ENCODE measurements at regions not wholly inside any gene's neighbourhood (a gene's known extent, or its start where the extent isn't known, plus 50 kb on each side); places are given as distances from the start of the nearest gene placed in this dataset.

- TF ChIP-seq ZNF274 (IDR thresholded peaks at IDR 0.05; ENCODE audit: low read depth, low read length) = no peak
- no peak overlapping the region for H3K4me3 ChIP-seq (ENCODE audit: low read length)
Measured at GRCh38 chr7:136066304-136067143, 89.4 kb upstream of the MTPN start.

GRCh38 chr7:136064627-136065237 lies 87.6 kb upstream of the MTPN start:
- no peak for TF ChIP-seq ZNF274 (IDR thresholded peaks at IDR 0.05; ENCODE audit: low read depth, low read length)

GRCh38 chr7:136064081-136064480 lies 86.9 kb upstream of the MTPN start:
- no peak for TF ChIP-seq ZNF274 (IDR thresholded peaks at IDR 0.05; ENCODE audit: low read depth, low read length)
- no peak overlapping the region for H3K4me3 ChIP-seq (ENCODE audit: low read length)

More at GRCh38 chr7:136064627-136065237, 87.6 kb upstream of the MTPN start:
- no peak overlapping the region for H3K4me3 ChIP-seq (ENCODE audit: low read length)

- no peak for TF ChIP-seq ZNF274 (IDR thresholded peaks at IDR 0.05; ENCODE audit: low read depth, low read length)
- no peak overlapping the region for H3K4me3 ChIP-seq (ENCODE audit: low read length)
Measured at GRCh38 chr7:136063326-136063666, 86.1 kb upstream of the MTPN start.

- no peak overlapping the region for H3K4me3 ChIP-seq (ENCODE audit: low read length)
Measured at GRCh38 chr7:136062625-136063325, 85.6 kb upstream of the MTPN start.

GRCh38 chr7:136061433-136061832 lies 84.3 kb upstream of the MTPN start:
- H3K4me3 ChIP-seq (ENCODE audit: low read length) = no peak overlapping the region
- no peak for TF ChIP-seq ZNF274 (IDR thresholded peaks at IDR 0.05; ENCODE audit: low read depth, low read length)

More at GRCh38 chr7:136062625-136063325, 85.6 kb upstream of the MTPN start:
- no peak for TF ChIP-seq ZNF274 (IDR thresholded peaks at IDR 0.05; ENCODE audit: low read depth, low read length)

GRCh38 chr7:136058546-136058945 lies 81.4 kb upstream of the MTPN start:
- H3K4me3 ChIP-seq (ENCODE audit: low read length) = no peak overlapping the region
- no peak for TF ChIP-seq ZNF274 (IDR thresholded peaks at IDR 0.05; ENCODE audit: low read depth, low read length)

- H3K4me3 ChIP-seq (ENCODE audit: low read length) = no peak overlapping the region
Measured at GRCh38 chr7:136057509-136057908, 80.3 kb upstream of the MTPN start.

GRCh38 chr7:136056651-136057231 lies 79.6 kb upstream of the MTPN start:
- no peak for TF ChIP-seq ZNF274 (IDR thresholded peaks at IDR 0.05; ENCODE audit: low read depth, low read length)
- H3K4me3 ChIP-seq (ENCODE audit: low read length) = no peak overlapping the region

More at GRCh38 chr7:136057509-136057908, 80.3 kb upstream of the MTPN start:
- no peak for TF ChIP-seq ZNF274 (IDR thresholded peaks at IDR 0.05; ENCODE audit: low read depth, low read length)

- no peak overlapping the region for H3K4me3 ChIP-seq (ENCODE audit: low read length)
- TF ChIP-seq ZNF274 (IDR thresholded peaks at IDR 0.05; ENCODE audit: low read depth, low read length) = no peak
Measured at GRCh38 chr7:136055266-136055665, 78.1 kb upstream of the MTPN start.

GRCh38 chr7:136053689-136054485 lies 76.7 kb upstream of the MTPN start:
- no peak overlapping the region for H3K4me3 ChIP-seq (ENCODE audit: low read length)
- no peak for TF ChIP-seq ZNF274 (IDR thresholded peaks at IDR 0.05; ENCODE audit: low read depth, low read length)

GRCh38 chr7:136051203-136051928 lies 74.2 kb upstream of the MTPN start:
- no peak overlapping the region for H3K4me3 ChIP-seq (ENCODE audit: low read length)
- TF ChIP-seq ZNF274 (IDR thresholded peaks at IDR 0.05; ENCODE audit: low read depth, low read length) = no peak

- no peak overlapping the region for H3K4me3 ChIP-seq (ENCODE audit: low read length)
- TF ChIP-seq ZNF274 (IDR thresholded peaks at IDR 0.05; ENCODE audit: low read depth, low read length) = no peak
Measured at GRCh38 chr7:136050462-136050847, 73.3 kb upstream of the MTPN start.
